Liver (tissue), 7 donors: ENCODE measurements at regions not wholly inside any gene's neighbourhood (a gene's known extent, or its start where the extent isn't known, plus 50 kb on each side); places are given as distances from the start of the nearest gene placed in this dataset.

Source experiments
- DNase-seq: peaks from one replicate; pipeline ENCODE4 v3.0.0-alpha.2; 2017; ENCODE audit warnings: low spot score
- H3K27ac ChIP-seq, 2 donors: one replicate each; pipeline ENCODE4 v1.7.0; 2013; ENCODE audit warnings: inconsistent platforms in 2 of 2, low read length in 2 of 2, control low read depth in 1 of 2, low read depth in 1 of 2, mild to moderate bottlenecking in 1 of 2
- H3K27me3 ChIP-seq, 4 donors: one replicate each; pipeline versions ENCODE4 v1.6.1 to v1.7.0; 2013; ENCODE audit warnings: low read length in 3 of 4, inconsistent platforms in 1 of 4, mild to moderate bottlenecking in 1 of 4, moderate library complexity in 1 of 4; ENCODE audit not compliant: control insufficient read depth in 4 of 4, insufficient read depth in 4 of 4
- H3K36me3 ChIP-seq, 4 donors: one replicate each; pipeline versions ENCODE4 v1.6.1 to v1.7.0; 2013; ENCODE audit warnings: low read length in 3 of 4, mild to moderate bottlenecking in 3 of 4, low read depth in 1 of 4, moderate library complexity in 1 of 4; ENCODE audit not compliant: control insufficient read depth in 4 of 4, insufficient read depth in 3 of 4
- H3K4me1 ChIP-seq, 4 donors: one replicate each; pipeline versions ENCODE4 v1.6.1 to v1.7.0; 2013; ENCODE audit warnings: low read length in 3 of 4, mild to moderate bottlenecking in 3 of 4, moderate library complexity in 1 of 4; ENCODE audit not compliant: control insufficient read depth in 4 of 4, insufficient read depth in 4 of 4
- H3K4me3 ChIP-seq, 3 donors: one replicate each; pipeline versions ENCODE4 v1.6.1 to v1.7.0; 2013; ENCODE audit warnings: low read length in 3 of 3, control low read depth in 1 of 3, low read depth in 1 of 3, mild to moderate bottlenecking in 1 of 3
- H3K9ac ChIP-seq, 2 donors: one replicate each; pipeline ENCODE4 v1.7.0; 2013; ENCODE audit warnings: low read length in 2 of 2, mild to moderate bottlenecking in 2 of 2, moderate library complexity in 2 of 2, control low read depth in 1 of 2, low read depth in 1 of 2
- H3K9me3 ChIP-seq, 4 donors: one replicate each; pipeline versions ENCODE4 v1.6.1 to v1.7.0; 2013; ENCODE audit warnings: low read length in 3 of 4; ENCODE audit not compliant: control insufficient read depth in 4 of 4
- EGR1 ChIP-seq, 2 donors: IDR thresholded peaks; 2 replicates each; pipeline ENCODE4 v1.6.1; 2016 to 2018; ENCODE audit warnings: antibody characterized with exemption in 2 of 2, low read depth in 2 of 2
- FOXA1 ChIP-seq: IDR thresholded peaks from 2 replicates; pipeline ENCODE4 v1.6.1; 2016; ENCODE audit warnings: antibody characterized with exemption
- FOXA2 ChIP-seq: IDR thresholded peaks from 2 replicates; pipeline ENCODE4 v1.6.1; 2016; ENCODE audit warnings: antibody characterized with exemption
- GABPA ChIP-seq, 2 donors: IDR thresholded peaks in 1 of 2; conservative IDR thresholded peaks in 1 of 2; 2 replicates each; pipeline ENCODE4 v1.6.1; 2016; ENCODE audit warnings: antibody characterized with exemption in 2 of 2, mild to moderate bottlenecking in 1 of 2, moderate library complexity in 1 of 2
- JUND ChIP-seq, 2 donors: IDR thresholded peaks; 2 replicates each; pipeline ENCODE4 v1.6.1; 2016; ENCODE audit warnings: antibody characterized with exemption in 2 of 2
- RXRA ChIP-seq, 2 donors: IDR thresholded peaks; 2 replicates each; pipeline ENCODE4 v1.6.1; 2017 to 2018; ENCODE audit warnings: antibody characterized with exemption in 2 of 2, mild to moderate bottlenecking in 1 of 2
- SP1 ChIP-seq: IDR thresholded peaks from 2 replicates; pipeline ENCODE4 v1.6.1; 2018; ENCODE audit warnings: antibody characterized with exemption, mild to moderate bottlenecking
- TAF1 ChIP-seq: conservative IDR thresholded peaks from 2 replicates; pipeline ENCODE4 v1.6.1; 2016; ENCODE audit warnings: antibody characterized with exemption, mild to moderate bottlenecking
- YY1 ChIP-seq: IDR thresholded peaks from 2 replicates; pipeline ENCODE4 v1.6.1; 2016; ENCODE audit warnings: antibody characterized with exemption, mild to moderate bottlenecking
- WGBS: extraction: QIAGEN DNeasy Blood & Tissue Kit; methylation state at CpG from one replicate; pipeline ENCODE4 v1.1.7; 2013; 5-methylcytosine and 5-hydroxymethylcytosine counted together
- TF ChIP-seq, protein P1 (sequence below): IDR thresholded peaks from 2 replicates; pipeline ENCODE4 v1.6.1; 2016; ENCODE audit warnings: antibody characterized with exemption
- TF ChIP-seq, protein P2 (sequence below): IDR thresholded peaks from 2 replicates; pipeline ENCODE4 v1.6.1; 2016; ENCODE audit warnings: antibody characterized with exemption
- TF ChIP-seq, protein P3 (sequence below): IDR thresholded peaks from 2 replicates; pipeline ENCODE4 v1.6.1; 2016; ENCODE audit warnings: antibody characterized with exemption, mild to moderate bottlenecking
- TF ChIP-seq, protein P4 (sequence below): IDR thresholded peaks from 2 replicates; pipeline ENCODE4 v1.6.1; 2016; ENCODE audit warnings: antibody characterized with exemption
- donor health status: healthy.
- donor health status: healthy.
- donor health status: healthy.
- donor health status: healthy.

DNA sequence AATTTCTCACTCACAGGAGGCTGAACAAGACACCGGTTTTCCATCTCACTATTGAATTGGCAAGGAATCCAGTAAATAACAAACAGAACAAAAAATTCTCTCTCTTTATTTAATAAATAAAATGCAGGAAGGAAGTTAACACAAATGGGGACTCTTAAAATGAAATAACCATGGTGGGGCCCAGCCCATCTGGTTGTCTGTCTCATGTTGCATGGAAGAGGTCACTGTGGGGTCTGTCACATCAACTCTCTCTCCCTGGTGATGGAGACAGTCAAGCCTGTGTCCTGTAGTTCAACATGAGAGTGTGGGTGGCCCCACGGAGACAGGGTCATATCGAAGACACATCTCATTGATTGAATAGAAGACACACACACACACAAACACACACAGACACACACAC, 297.7 kb downstream of the IRX2 start (continued):
- TF ChIP-seq, protein P1, sequence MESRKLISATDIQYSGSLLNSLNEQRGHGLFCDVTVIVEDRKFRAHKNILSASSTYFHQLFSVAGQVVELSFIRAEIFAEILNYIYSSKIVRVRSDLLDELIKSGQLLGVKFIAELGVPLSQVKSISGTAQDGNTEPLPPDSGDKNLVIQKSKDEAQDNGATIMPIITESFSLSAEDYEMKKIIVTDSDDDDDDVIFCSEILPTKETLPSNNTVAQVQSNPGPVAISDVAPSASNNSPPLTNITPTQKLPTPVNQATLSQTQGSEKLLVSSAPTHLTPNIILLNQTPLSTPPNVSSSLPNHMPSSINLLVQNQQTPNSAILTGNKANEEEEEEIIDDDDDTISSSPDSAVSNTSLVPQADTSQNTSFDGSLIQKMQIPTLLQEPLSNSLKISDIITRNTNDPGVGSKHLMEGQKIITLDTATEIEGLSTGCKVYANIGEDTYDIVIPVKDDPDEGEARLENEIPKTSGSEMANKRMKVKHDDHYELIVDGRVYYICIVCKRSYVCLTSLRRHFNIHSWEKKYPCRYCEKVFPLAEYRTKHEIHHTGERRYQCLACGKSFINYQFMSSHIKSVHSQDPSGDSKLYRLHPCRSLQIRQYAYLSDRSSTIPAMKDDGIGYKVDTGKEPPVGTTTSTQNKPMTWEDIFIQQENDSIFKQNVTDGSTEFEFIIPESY: no peak

DNA sequence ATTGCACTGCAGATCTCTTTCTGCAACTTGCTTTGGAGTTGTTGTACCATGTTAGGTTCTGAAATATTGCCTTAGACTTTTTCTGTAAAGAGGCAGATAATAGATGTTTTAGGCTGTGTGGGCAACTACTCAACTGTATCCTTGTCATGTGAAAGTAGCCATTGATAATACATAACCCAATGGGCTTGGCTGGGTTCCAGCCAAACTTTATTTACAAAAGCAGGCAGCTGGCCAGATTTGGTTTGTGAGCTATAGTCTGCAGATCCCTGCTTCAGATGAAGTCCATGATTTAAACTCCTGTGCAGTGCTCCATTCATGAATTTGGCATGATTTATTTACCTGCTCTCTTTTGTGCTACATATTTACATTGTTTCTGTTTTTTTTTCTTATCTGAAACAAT, 300.4 kb downstream of the IRX2 start:
- Histone ChIP-seq H3K9ac (no peak overlapping the region), H3K4me3 (no peak overlapping the region), H3K9me3 (no peaks in the 10 kb centered on the region), H3K36me3 (no peaks in the 10 kb centered on the region), H3K27me3 (peaks cover 0 to 3% (median 0%) of the 10 kb centered on the region in 4 donors), H3K27ac (no peak overlapping the region), H3K4me1 (no peaks in the 10 kb centered on the region)
- TF ChIP-seq FOXA2 (no peak), EGR1 (IDR thresholded peaks at IDR 0.05; ENCODE audit: low read depth in 2 of 2) (no peak), FOXA1 (no peak), RXRA (IDR thresholded peaks at IDR 0.05) (no peak), TAF1 (no peak), SP1 (no peak), GABPA (IDR thresholded peaks at IDR 0.05 in 1 of 2, conservative IDR thresholded peaks at IDR 0.05 in 1 of 2) (no peak), YY1 (no peak)
- TF ChIP-seq, protein P2, sequence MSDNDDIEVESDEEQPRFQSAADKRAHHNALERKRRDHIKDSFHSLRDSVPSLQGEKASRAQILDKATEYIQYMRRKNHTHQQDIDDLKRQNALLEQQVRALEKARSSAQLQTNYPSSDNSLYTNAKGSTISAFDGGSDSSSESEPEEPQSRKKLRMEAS: no peak
- TF ChIP-seq, protein P3, sequence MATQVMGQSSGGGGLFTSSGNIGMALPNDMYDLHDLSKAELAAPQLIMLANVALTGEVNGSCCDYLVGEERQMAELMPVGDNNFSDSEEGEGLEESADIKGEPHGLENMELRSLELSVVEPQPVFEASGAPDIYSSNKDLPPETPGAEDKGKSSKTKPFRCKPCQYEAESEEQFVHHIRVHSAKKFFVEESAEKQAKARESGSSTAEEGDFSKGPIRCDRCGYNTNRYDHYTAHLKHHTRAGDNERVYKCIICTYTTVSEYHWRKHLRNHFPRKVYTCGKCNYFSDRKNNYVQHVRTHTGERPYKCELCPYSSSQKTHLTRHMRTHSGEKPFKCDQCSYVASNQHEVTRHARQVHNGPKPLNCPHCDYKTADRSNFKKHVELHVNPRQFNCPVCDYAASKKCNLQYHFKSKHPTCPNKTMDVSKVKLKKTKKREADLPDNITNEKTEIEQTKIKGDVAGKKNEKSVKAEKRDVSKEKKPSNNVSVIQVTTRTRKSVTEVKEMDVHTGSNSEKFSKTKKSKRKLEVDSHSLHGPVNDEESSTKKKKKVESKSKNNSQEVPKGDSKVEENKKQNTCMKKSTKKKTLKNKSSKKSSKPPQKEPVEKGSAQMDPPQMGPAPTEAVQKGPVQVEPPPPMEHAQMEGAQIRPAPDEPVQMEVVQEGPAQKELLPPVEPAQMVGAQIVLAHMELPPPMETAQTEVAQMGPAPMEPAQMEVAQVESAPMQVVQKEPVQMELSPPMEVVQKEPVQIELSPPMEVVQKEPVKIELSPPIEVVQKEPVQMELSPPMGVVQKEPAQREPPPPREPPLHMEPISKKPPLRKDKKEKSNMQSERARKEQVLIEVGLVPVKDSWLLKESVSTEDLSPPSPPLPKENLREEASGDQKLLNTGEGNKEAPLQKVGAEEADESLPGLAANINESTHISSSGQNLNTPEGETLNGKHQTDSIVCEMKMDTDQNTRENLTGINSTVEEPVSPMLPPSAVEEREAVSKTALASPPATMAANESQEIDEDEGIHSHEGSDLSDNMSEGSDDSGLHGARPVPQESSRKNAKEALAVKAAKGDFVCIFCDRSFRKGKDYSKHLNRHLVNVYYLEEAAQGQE: no peak
- TF ChIP-seq, protein P4, sequence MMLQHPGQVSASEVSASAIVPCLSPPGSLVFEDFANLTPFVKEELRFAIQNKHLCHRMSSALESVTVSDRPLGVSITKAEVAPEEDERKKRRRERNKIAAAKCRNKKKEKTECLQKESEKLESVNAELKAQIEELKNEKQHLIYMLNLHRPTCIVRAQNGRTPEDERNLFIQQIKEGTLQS: no peak
- DNase-seq: no peak

- Histone ChIP-seq H3K9me3 (no peaks in the 10 kb centered on the region), H3K9ac (no peak overlapping the region), H3K4me3 (no peak overlapping the region), H3K4me1 (no peaks in the 10 kb centered on the region), H3K36me3 (no peaks in the 10 kb centered on the region), H3K27me3 (peaks cover 0 to 2% (median 0%) of the 10 kb centered on the region in 4 donors), H3K27ac (no peak overlapping the region)
- TF ChIP-seq JUND (IDR thresholded peaks at IDR 0.05): no peak
- no peak for DNase-seq
- 81% methylated on average over 31 of the region's 31 CpGs for WGBS
Observed at GRCh38 chr5:2442496-2443354, 308.8 kb downstream of the IRX2 start.
